ENCODE measurements at regions not wholly inside any gene's neighbourhood (a gene's known extent, or its start where the extent isn't known, plus 50 kb on each side); places are given as distances from the start of the nearest gene placed in this dataset.
"Not testable (repeated sequence)": the region's sequence is repeated elsewhere in the genome, so short reads cannot be mapped to it uniquely, and the experiment has no call there.

DNA sequence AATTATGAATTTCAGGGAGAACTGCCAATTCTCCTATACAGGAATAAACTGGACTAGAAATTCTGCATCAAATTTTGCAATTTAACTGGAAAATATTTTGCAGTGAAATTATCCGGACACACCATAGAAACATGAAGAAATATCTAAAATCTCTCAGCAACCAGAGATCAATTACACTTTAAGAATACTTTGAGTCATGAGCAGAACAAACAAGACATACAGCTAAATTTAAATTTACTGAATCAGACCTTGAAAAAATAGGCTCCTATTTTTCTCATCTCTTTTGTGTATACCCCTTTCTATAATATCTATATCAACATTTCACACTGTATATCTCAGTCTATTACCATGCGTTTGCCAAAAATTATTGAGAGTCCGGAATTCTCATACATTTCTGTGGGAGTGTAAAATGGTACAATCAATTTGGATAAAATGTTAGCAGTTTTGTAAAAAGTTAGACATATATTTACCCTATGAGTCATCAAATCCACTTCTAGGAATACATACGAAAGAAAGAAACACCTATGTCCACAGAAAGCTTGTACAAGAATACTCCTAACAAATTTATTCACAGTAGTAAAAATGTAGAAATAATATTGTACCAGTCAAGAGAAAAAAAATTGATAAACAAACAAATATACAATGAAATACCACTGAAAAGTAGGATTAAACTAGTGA is 593.1 kb upstream of the NECTIN3 start:
- no peak for DNase-seq (ENCODE audit: low read depth)

DNA sequence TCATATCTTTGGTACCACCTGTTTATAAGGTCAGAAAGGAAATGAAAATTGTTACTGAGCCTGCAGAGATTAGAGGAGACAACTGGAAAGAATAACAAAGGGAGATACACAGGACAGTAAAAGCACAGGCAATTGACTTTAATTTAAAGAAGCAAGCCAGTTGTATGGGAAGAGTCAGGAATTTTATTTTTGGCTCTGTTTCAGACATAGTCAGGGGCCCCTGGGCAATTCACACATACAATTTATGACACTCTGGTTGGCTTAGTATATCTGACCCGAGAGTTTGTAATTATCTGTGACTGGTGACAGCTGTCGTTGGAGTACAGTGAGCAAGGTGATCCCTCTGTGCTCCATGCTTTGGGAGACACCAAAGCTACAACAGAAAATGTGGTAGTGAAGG is 591.9 kb upstream of the NECTIN3 start:
- no peak for DNase-seq (ENCODE audit: low read depth)

DNA sequence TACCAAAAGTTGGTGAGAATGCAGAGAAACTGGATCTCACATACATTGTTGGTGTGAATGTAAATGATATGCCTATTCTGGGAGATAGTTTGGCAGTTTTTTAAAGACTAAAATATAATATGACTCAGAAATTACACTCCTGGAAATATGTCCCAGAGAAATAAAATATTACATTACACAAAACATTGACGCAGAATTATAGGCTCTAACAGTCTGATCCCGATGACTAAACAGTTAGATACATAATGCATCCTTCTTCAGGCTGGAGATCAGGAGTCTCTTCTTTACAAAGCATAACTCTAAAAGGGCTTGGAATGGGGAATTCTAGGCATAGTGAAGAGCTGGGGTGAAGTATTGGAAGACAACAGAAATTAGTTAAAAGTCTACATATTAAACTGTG is 586.2 kb upstream of the NECTIN3 start:
- DNase-seq (ENCODE audit: low read depth) = no peak

DNA sequence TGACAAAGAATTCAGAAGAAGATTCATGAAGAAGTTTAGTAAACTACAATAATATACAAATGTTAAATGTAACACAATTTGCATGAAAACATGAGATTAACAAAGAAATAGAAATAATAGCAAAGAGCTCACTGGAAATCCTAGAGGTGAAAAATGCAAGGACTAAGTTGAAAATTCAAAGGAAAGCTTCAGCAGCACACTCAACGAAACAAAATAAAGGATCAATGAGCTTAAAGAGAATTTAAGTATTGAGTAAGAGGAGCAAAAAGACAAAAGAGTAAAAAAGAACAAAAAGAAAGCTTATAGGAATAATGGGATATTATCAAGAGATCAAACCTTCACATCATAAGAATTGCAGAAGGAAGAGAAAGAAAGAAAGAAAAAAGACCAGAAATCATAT is 583.8 kb upstream of the NECTIN3 start:
- DNase-seq (ENCODE audit: low read depth) = no peak

DNA sequence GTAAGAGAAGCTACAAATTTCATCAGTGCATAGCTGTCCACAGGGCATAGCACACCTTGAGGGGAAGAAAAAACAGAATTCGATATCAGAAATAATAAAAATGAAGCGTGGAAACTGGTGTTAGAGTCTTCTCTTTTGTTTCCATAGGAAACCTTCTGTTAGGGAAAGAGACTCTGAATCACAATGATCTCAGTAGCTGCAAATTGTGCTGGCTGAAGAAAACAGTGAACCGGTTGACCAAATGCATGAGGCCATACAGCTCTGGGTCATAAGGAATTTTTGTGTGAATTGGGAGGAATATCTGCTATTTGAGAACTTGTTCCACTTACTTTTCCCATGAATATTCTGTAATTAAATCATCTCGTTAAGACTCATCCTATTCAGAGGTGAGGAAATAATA is 580.2 kb upstream of the NECTIN3 start:
- DNase-seq (ENCODE audit: low read depth) = no peak

DNA sequence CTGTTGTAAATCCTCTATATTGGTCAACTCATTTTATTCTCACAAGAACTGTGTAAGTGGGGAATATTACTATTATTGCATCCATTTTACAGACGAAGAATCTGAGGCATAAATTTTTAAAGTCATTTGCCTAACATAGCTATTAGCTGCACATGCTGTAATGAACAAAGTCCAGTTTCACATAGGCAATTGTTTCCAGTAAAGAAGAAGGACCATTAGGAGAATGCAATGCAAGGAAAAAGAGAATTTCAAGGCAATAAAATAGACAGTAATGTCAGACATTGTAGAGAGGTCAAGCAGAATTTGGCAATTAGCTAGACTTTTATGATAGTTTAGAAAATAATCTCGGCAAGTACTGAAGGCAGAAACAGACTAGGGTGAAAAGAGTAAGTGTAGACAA is 578.7 kb upstream of the NECTIN3 start:
- DNase-seq (ENCODE audit: low read depth) = no peak

DNA sequence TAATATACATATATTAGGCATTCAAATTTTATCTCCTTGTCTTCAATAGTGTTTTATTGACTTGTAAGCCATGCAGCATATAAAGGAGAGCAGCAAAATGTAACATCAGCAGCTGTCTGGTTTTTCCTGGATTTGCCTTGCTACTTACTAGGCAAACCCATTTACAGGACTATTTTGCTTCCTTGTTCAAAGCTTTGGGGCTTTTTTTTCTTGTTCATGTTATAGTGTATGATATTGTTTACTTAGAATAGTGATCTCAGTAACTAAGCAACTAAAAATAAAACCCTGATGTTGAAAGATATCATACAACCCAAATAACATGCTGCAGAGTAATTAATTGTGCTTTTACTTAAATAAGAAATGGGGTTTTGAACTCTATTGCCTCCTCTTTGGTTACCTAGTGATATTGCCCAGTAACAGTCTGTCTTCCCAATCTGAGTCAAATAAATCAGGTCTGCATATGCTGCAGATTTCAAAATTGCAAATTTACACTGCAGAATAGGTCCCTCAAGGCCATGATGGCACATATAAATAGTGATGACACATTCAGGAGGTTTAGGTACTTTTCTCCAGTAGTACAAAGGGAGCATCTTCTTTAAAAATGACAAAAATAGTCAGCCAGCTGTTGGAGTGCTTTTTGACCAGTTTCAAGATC is 578.1 kb upstream of the NECTIN3 start:
- DNase-seq (ENCODE audit: low read depth) = no peak

DNA sequence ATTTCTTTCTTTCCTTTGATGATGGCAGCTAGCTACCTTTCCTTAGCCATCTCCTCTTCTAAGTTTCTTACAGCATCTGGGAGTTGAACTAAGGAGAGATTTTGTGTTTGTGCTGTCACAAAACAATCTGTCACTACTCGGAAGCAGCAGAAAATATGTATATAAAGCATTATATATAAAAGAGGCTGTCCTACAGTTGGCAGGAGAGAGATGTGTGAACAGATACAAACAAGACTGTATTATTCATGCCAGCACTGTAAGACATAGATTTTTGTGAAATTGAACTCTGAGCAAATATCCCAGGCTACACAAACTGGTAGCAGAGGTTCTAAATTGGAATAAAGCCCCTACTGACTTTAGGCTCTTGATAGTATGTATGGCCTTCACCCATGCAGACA is 577.5 kb upstream of the NECTIN3 start:
- no peak for DNase-seq (ENCODE audit: low read depth)

DNA sequence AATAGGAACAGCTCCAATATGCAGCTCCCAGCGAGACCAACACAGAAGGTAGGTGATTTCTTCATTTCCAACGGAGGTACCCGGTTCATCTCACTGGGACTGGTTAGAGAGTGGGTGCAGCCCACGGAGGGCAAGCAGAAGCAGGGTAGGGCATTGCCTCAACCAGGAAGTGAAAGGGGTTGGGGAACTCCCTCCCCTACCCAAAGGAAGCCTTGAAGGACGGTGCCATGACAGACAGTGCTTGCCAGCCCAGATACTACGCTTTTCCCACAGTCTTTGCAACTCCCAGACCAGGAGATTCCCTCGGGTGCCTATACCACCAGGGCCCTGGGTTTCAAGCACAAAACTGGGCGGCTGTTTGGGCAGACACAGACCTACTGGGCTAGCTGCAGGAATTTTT is 576.9 kb upstream of the NECTIN3 start:
- DNase-seq (ENCODE audit: low read depth) = no peak

DNA sequence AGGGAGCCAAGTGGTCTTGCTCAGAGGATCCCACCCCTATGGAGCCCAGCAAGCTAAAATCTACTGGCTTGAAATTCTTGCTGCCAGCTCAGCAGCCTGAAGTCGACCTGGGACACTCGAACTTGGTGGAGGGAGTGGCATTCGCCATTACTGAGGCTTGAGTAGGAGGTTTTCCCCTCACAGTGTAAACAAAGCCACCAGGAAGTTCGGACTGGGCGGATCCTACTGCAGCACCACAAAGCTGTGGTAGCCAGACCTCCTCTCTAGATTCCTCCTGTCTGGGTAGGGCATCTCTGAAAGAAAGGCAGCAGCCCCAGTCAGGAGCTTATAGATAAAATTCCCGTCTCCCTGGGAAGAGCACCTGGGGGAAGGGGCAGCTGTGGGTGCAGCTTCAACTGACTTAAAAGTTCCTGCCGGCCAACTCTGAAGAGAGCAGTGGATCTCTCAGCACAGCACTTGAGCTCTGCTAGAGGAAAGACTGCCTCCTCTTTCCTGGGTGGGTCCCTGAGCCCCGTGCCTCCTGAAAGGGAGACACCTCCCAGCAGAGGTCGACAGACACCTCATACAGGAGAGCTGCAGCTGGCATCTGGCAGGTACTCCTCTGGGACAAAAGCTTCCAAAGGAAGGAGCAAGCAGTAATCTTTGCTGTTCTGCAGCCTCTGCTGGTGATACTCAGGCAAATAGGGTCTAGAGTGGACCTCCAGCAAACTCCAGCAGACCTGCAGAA is 576.3 kb upstream of the NECTIN3 start:
- no peak for DNase-seq (ENCODE audit: low read depth)

DNA sequence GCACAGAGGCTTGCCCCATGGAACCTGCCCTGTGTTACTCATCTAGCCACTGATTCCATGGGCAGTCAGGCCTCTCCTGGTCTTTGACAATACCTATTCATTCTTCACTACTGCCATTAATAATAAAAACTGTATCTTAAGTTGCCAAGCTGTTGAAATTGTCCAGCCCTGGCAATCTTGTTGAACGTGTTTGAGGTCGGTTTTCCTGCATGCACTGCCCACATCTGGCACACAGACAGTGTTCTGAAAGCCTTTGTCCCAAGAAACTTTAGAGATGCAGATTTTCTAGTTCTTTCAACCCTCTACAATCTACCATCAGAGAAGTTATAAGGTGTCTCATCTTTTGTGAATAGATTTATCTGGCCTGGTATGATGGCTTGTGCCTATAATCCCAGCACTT is 567.2 kb upstream of the NECTIN3 start:
- no peak for DNase-seq (ENCODE audit: low read depth)

DNA sequence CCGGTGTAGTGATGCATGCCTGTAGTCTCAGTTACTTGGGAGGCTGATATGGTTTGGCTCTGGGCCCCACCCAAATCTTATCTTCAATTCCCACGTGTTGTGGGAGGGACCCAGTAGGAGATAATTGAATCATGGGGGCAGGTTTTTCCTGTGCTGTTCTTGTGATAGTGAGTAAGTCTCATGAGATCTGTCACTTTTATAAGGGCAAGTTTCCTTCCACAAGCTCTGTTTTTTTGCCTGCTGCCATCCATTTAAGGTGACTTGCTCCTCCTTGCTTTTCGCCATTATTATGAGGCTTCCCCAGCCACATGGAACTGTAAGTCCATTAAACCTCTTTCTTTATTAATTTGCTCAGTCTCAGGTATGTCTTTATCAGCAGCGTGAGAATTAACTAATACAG is 566.7 kb upstream of the NECTIN3 start:
- DNase-seq (ENCODE audit: low read depth) = no peak

DNA sequence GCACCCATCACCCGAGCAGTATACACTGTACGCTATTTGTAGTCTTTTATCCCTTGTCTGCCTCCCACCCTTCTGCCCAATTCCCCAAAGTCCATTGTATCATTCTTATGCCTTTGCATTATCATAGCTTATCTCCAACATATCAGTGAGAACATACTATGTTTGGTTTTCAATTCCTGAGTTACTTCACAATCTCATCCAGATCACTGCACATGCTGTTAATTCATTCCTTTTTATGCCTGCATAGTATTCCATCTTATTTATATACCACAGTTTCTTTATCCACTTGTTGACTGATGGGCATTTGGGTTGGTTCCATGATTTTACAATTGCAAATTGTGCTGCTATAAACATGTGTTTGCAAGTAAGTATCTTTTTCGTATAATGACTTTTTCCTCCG is 564.7 kb upstream of the NECTIN3 start:
- no peak for DNase-seq (ENCODE audit: low read depth)

DNA sequence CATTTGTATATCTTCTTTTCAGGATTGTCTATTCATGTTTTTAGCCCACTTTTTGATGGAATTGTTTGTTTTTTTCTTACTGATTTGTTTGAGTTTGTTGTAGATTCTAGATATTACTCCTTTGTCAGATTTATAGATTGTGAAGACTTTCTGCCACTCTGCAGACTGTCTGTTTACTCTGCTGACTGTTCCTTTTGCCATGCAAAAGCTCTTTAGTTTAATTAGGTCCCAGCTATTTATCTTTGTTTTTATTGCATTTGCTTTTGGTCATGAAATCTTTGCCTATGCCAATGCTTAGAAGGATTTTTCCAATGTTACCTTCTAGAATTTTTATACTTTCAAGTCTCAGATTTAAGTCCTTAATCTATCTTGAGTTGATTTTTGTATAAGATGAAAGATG is 564.0 kb upstream of the NECTIN3 start:
- not testable (repeated sequence) for DNase-seq (ENCODE audit: low read depth)

DNA sequence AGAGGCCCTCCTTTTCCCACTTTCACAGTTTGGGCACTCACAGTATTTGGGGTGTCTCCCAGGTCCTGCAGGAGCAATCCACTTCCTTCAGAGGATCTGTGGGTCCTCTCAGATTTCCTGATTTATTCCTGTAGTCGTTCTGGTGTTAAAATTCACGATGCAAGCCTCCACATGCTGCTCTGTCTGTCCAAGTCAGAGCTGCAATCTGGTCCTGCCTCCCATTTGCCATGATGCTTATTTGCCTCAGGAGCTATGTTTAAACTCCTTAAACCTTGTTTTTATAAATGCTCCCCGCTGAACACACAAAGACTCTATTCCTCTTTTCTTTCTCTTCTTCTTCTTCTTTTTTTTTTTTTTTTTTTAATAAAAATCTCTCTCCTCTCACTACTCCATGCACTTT is 558.7 kb upstream of the NECTIN3 start:
- no peak for DNase-seq (ENCODE audit: low read depth)

DNA sequence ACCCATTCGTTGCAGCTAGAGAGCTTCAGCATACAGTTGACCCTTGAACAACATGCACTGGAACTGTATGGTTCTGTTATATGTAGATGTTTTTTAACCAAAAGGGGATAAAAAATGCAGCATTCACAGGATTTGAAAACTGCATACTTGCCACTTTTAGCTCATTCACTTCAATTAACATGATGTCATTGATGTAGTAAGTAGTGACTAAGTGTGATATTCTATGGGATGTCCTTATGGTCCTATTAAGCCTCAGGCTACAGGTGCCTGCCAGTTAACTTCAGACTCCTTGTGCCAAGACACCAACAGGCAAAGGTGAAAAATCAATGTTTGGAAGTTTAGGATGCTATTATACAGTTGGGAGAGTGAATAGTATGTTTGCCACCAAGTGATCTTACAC is 553.6 kb upstream of the NECTIN3 start:
- DNase-seq (ENCODE audit: low read depth) = no peak

DNA sequence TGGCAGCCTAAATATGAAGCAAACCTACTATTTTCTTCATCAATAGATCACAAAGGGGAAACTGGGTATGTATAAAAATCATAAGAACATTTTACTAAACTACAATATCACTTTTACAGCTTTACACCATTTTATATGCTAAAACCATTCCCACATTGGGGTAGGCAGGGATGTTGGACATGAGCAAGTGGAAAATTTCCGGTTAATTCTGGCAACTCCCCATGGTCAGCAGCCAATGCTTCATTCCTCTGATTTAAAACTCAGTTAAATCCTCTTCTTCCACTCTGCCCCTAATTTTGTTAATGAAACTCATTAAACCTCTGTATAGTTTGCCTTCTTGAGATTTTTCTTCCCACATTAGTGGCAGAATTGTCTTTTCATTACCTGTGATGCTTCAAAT is 552.5 kb upstream of the NECTIN3 start:
- DNase-seq (ENCODE audit: low read depth) = no peak

DNA sequence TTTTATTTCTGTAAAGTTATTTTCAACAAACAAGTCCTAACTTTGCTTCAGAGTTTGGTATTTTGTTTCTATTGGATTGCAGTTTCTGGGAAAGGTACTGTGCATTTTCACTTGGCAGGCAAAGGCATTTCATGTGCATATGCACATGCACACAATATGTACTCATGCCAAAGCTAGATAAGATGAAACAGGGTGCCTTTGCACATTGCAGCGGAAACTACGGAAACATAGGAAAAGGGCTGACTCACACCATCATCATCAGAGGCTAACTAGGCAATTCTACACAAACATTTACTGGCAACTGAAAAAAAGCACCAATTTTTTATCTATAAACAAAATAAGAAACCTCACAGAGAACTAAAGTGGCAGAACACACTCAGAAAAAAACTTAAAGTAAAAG is 550.6 kb upstream of the NECTIN3 start:
- DNase-seq (ENCODE audit: low read depth) = peak; percentile 91

DNA sequence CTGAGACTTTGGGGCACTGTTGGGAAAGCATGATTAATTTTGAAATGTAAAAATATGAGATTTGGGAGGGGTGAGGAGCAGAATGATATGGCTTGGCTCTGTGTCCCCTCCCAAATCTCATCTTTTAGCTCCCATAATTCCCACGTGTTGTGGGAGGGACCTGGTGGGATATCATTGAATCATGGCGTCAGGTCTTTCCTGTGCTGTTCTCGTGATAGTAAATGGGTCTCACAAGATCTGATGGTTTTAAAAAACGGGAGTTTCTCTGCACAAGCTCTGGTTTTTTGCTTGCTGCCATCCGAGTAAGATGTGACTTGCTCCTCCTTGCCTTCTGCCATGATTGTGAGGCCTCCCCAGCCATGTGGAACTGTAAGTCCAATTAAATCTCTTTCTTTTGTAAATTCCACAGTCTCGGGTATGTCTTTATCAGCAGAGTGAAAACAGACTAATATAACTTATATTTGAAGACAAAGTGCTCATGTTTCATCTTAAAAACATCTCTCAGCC is 546.0 kb upstream of the NECTIN3 start:
- DNase-seq (ENCODE audit: low read depth) = not testable (repeated sequence)

DNA sequence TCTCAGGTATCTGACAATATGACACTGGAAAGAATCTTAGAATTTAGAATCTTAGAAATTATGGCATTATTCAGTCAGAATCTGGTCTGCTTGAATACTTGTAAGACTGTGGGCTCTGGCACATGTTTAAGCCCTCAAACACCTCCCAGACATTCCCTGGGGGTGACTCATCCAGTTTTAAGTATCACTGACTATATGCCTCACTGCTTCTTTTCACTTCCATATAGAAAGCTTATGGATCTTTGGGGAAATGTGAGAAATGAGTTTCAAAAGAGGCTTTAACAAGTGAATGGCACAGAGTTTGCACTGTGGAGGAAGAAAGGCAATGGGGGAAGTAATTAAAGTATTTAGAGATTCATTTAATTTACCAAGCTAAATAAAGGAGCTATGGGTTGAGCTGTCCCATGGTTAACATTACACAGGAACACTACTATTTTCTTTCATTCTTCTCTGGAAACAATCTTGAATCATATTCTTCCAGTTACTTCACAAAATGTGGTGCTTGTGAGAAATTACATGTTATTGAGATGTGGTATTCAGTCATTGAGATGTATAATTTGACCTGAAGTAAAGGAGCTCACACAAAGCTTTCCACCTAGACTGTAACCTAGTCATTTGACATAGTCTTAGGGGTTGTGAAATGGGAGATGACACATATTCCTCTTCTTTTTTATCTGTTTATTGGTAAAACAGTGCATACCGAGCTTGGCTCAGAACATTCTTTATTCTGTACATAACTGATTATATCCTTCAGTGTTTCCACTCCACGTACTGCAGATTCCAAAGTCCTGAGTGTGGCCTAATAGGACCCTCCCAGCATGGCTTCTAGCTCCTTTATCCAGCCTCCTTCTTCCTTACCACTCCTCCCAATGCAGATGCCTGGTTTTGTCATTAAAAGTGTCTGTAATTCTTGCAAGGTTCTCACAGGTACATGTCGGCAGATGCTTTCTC is 544.6 kb upstream of the NECTIN3 start:
- DNase-seq (ENCODE audit: low read depth) = peak; percentile 87

DNA sequence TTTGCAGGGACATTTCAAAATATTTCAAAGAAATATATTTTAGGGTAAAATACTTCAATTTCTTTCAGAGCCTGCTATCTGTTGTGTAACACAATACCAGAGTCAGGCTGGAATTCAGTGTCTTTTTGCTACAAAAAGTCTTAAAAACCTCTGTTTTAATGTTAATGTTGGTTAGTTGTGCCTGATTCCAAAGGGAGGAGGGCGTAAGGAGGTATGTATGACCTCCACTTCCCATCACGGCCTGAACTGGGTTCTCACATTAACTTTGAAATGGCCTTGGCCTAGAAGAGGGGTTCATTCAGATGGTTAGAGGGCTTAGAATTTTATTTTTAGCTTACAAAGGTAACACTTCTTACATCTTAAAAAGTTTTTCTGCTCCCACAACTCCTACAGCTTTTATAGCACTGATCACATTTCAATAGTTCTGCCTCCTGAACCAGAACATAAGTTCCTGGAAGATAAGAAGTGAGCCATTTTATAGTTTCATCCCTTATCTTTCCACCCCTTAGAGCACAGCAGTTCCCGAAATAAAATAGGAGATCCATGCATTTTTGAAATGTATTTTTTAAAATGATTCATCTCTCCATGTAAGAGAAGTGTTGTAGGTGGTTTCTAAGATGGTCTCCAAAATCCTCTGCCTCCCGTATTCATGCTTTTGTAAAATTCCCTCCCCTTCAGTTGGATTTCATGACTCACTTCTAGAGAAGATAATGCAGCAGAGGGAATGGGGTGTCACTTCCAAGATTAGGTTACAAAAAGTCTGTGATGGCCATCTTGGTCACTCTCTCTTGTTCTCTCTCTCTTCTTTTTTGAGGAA is 543.1 kb upstream of the NECTIN3 start:
- DNase-seq (ENCODE audit: low read depth) = no peak
